ENCODE measurements at regions not wholly inside any gene's neighbourhood (a gene's known extent, or its start where the extent isn't known, plus 50 kb on each side); places are given as distances from the start of the nearest gene placed in this dataset.
"Not testable (repeated sequence)": the region's sequence is repeated elsewhere in the genome, so short reads cannot be mapped to it uniquely, and the experiment has no call there.

DNA sequence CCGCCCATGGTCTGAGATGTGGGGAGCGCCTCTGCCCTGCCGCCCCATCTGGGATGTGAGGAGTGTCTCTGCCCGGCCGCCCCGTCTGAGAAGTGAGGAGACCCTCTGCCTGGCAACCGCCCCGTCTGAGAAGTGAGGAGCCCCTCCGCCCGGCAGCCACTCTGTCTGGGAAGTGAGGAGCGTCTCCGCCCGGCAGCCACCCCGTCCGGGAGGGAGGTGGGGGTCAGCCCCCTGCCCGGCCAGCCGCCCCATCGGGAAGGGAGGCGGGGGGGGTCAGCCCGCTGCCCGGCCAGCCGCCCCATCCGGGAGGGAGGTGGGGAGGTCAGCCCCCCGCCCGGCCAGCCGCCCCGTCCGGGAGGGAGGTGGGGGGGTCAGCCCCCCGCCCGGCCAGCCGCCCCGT lies 105.5 kb downstream of the CDRT15L2 start:
- TF ChIP-seq, protein P1, sequence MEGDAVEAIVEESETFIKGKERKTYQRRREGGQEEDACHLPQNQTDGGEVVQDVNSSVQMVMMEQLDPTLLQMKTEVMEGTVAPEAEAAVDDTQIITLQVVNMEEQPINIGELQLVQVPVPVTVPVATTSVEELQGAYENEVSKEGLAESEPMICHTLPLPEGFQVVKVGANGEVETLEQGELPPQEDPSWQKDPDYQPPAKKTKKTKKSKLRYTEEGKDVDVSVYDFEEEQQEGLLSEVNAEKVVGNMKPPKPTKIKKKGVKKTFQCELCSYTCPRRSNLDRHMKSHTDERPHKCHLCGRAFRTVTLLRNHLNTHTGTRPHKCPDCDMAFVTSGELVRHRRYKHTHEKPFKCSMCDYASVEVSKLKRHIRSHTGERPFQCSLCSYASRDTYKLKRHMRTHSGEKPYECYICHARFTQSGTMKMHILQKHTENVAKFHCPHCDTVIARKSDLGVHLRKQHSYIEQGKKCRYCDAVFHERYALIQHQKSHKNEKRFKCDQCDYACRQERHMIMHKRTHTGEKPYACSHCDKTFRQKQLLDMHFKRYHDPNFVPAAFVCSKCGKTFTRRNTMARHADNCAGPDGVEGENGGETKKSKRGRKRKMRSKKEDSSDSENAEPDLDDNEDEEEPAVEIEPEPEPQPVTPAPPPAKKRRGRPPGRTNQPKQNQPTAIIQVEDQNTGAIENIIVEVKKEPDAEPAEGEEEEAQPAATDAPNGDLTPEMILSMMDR (IDR thresholded peaks at IDR 0.05) = not testable (repeated sequence)
- not testable (repeated sequence) for TF ChIP-seq POLR2A (IDR thresholded peaks at IDR 0.05)

Data from stomach (tissue), 4 donors.